HG02943 (cell line): ENCODE measurements at regions not wholly inside any gene's neighbourhood (a gene's known extent, or its start where the extent isn't known, plus 50 kb on each side); places are given as distances from the start of the nearest gene placed in this dataset.
"Not testable (repeated sequence)": the region's sequence is repeated elsewhere in the genome, so short reads cannot be mapped to it uniquely, and the experiment has no call there.

Experiments used
- ATAC-seq: cut with Tn5 transposase; IDR thresholded peaks from one replicate; pipeline ENCODE4 v1.9.1; 2021; ENCODE audit warnings: mild to moderate bottlenecking, low read depth, moderate library complexity; ENCODE audit not compliant: unreplicated experiment

DNA sequence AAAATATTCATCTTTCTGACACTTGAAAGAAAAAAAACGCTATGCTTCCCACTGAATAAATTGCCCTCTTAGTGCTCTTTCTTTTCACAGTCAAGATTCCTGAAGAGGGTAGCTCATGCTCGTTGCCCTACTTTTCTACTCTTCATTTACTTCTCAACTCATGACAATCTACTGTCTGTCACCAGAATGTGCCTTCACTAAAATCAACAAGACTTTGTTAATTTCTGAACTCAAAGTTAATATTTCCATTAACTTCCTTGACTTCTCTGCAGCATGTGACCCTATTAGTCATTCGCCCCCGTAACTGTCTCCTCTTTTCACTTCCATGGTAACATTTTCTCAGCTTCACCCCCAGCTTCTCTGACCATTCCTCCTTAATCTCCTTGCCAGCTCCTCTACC is 98.9 kb upstream of the MAPRE2 start:
- no peak for ATAC-seq

DNA sequence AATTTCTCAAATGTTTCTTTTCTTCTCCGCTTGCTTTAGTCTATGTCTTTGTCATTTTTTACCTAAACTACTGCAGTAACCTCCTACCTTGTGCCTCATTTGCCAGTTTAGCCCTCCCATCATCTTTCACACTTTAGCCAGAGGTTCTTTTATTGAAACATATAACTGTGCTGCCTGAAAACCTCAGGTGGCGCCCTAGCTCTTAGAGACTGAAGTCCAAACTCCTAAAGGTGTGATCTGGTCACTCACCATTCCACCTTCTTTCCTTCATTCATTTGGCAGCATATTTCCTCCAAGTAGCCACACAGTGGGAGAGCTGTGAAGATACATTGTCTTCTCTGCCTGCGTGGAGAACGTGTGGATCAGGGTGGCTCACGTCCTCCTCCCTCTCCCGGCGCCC is 98.2 kb upstream of the MAPRE2 start:
- ATAC-seq: no peak

DNA sequence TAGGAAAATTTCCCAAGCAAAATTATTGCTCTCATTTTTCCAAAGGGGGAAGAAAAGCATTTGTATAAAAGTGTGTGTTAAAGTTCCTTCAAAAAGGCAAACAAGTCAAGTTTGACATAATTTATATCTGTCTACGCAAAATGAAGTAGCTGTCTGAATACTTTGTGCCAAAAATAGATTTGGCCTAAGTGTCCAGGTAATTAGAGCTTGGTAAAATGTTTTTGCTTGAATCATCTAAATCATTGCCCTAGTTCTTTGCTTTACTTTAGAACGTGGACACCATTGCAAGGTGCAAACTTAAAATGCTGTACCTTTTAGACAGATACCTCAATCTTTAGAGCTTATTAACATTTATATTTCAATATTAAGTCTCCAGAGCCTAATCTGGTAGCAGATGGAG is 97.6 kb upstream of the MAPRE2 start:
- ATAC-seq: no peak

DNA sequence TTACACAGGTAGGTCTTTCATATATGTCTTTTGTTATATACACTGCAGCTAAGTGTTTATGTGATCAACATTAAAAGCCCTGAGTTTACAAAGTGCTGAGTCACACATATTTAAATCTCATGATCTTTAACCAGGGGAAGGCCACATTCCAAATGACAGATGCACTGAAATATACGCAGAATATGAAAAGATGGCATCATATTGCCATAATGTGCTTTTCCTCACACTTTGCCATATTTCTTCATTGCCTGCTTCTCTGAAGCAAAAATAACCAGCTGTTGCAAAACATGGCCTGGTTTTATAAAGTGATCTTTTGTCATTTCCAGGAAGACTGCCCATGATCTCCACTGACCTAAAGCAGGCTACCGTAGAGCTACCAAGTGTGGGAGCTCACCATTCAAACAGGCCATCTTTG is 93.5 kb upstream of the MAPRE2 start:
- no peak for ATAC-seq

DNA sequence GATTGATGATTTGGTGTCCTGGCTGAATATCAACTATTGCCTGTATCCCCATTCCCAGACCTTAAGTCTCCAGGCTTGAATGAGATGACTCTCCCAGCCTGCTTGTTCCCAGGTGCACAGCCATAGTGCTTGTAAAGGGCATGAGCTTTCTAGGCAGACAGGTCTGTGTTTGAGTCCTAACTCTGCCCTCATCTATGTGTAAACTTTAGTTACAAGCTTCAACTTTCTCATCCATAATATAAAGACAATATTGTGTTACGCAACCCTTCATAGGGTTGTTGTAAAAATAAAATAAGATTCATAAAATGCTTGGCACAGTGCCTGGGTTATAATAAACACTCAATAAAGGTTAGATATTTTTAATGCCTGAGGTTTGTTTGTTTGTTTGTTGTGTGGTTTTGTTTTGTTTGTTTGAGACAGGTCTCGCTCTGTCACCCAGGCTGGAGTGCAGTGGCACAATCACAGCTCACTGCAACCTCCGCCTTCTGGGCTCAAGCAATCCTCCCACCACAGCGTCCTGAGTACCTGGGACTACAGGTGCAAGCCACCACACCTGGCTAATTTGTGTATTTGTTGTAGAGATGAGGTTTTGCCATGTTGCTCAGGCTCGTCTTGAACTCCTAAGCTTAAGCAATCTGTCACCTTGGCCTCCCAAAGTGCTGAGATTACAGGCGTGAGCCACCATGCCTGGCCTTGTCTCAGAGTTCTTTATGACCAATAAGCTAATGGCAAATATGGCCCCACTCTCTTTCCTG is 89.4 kb upstream of the MAPRE2 start:
- ATAC-seq: no peak

DNA sequence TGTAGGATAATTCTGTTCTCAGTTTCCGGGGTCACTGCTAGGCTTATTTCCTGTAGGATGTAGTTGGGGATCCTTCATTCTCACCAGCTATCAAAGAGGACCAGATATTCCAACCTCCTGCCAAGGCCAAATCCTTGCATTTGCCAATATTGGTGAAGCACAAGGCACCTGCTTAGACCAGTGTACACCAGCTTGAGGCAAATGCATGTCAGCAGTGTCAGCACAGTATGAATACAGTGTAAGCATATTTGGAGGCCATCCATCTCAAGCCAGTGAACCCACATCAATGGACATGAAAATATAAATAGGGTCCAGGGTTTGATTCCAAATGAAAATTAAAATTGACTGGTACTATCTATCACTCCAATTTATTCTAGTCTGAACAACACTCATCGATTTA is 88.0 kb upstream of the MAPRE2 start:
- ATAC-seq: no peak

DNA sequence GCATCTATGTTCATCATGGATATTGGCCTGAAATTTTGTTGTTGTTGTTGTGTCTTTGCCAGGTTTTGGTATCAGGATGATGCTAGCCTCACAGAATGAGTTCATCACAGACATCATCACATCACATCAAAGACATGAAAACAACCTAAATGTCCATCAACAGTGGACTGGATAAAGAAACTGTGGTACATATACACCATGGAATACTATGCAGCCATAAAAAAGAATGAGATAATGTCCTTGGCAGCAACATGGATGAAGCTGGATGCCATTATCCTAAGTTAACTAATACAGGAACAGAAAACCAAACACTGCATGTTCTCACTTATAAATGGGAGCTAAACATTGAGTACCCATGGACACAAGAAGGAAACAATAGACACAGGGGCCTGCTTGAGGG is 85.7 kb upstream of the MAPRE2 start:
- not testable (repeated sequence) for ATAC-seq

DNA sequence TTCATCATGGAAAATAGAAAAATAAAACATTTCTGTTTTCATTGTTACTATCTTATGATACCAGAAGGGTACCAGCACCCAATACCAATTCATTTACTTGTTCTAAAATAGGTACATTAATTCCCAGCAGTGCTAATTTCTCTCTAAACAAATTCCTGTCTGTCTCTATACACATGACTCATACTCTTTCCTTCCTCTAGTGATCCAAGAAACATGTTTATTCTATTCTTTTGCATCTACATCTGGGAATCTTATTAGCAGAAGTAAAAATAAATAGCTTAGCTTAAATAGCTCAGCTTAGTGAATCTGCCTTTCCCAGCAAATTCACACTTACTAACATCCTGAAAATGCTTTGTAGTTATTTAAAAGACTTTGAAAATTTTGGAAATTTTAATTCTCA is 84.5 kb upstream of the MAPRE2 start:
- ATAC-seq: no peak

DNA sequence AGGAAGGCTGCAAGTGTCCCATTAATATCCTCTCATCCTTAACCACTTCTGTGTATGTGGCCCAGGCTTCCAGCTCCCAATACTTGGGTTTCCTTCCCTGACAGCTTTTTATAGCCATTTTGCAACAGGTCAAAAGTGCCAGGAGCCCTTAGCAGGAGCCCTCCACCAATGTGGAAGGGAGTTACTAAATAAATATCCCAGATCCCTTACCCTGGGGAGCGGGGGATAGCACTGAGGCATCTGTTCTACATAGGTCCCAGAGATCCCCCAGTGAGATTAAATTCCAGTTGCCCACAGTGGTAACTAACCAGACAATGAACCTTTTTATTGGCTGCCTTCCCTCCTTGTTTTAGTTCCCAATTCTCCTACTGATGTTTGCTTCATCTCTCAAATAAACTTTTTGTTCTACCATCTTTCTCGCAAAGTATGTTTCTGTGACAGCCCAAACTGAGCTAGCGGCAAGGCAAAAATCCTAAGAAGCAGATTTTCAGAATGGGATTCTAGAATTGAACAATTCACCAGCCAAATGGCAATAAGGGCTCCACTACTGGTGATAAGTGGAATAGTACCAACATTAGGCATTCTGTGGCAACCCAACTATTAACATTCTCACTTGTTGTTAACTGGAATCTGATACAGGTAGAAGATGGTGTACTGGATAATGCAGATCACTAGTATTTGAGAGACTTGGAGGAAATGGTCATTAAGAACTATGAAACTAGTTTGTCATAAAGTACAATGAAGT is 83.9 kb upstream of the MAPRE2 start:
- ATAC-seq: no peak

DNA sequence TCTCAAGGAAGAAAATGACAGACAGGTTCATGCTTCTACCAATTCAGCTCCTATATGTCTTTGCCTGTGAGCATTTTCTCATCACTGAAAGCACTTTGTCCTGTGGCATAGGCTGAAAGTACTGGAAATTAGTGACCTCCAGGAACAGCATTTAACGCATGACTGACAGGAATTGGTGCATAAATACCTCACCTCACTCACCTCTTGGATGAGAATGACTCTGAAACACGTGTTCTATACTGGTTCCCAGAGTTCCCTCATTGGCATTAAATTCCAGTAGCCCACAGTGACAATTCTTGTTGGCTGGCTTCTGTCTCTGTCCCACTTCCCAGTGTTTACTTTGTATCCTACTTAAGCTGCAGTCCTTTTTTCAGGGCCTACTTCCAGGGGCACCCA is 83.4 kb upstream of the MAPRE2 start:
- ATAC-seq: no peak

DNA sequence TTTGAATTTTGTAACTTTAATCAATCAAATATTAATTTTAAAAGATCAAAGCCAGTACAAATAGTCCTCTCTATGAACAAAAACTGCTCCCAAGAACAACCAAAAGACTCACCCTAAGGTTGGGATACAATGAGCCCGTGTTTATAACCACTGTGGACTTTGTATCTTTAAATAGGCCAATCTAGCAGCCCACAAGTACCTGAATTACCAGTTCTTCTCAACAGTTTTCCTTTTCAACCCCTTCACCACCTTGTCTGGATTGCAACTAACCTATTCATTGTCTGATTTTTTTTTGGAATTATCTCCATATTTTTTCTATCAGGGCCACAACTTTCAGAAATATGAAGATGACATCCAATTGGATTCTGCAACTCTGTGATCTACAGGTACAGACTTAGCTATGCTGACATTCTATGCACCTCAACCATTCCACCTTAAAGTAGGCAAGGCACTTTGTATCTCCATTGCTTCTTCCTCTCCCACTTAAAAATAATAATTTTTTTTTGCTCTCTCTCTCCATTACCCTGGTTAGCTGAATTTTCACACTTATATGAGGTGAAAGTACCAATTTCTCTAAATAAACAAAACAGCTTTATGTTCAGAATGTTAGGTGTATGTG is 81.9 kb upstream of the MAPRE2 start:
- ATAC-seq: no peak

DNA sequence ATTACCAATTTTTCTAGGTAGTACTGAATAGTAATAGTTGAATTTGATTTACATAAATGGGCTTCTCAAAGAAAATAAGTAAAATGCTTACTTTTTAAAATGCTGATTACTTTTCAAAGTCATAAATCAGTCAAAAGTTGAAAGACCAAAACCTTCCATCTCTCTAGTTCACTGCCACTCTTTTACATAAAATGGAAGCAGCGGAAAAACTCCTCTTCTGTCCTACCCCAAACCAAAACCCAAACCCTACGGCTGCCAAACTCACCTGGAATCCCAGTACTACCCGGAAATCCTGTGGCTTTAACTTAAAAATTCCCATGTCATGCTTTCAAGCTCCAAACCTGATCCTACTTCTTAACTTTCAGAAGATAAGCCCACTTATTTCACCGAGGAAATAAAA is 81.2 kb upstream of the MAPRE2 start:
- ATAC-seq: no peak

DNA sequence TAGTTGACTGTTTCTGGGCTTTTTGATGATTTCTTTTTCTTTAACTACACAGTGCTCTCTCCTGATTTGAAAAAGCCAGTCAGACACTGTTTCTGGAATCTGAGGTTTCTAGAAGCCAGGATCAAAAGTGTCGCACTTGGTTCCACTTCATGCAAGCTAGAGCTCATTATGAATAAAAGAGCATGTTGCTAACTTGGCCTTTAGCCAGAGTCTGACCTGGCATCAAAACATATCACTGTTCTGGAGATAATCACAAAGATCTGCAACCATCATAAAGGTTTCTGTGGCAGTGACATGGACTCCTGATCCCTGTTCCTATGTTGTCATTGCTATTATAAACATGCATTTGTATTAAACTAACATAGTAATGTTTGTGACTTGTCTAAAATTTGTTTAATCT is 76.1 kb upstream of the MAPRE2 start:
- ATAC-seq: no peak

DNA sequence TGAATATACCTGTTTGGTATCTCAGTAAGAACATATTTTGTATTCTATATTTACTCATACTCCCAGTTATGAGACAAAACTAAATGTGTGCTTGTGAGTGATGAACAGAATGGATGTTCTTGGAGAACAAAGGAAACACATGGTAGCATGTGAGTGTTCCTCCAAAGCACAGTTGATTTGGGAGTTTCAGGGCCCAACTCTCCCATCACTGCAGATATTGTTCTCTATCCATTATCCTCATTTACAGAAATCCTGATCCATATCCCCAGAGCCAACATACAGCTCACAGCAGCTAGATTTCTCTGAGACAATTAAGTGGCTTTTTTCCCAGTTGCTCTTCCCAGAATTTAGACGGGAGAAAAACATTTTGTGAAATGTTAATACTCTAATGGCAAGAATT is 75.6 kb upstream of the MAPRE2 start:
- no peak for ATAC-seq

DNA sequence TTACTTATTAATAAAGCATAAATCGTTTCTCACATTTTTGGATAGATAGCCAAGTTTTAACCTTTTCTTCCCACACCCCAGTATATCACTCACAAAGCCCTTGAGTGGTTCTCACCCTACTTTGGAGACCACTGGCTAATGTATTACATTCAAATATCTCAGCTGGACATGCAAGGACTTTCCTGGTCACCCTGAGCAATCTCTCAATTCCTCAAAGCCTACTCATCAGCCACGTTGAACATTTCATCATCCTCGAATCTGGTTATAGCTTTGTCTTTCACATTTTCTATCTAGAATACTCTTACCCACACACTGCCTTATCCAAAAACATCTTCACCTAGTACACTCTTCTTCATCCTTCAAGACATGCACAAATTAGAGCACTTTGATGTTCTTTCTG is 71.1 kb upstream of the MAPRE2 start:
- no peak for ATAC-seq

DNA sequence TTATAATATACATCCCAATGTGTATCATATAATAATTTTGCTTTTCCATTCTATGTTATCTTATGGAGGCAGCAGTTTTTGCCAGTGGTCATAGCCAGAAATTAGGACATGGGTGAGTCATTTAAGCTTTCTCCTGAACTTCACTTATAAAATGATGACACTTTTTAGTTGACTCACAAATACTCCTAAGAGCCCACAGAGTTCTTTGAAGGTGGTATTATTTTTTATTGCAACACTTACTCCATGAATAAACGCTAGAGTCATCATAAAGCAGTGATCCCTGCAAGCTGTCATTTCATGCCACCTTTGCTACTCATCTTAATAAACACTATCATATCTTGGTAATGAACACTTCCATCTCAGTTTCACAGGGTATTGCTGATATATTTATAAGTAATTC is 69.9 kb upstream of the MAPRE2 start:
- ATAC-seq: no peak

DNA sequence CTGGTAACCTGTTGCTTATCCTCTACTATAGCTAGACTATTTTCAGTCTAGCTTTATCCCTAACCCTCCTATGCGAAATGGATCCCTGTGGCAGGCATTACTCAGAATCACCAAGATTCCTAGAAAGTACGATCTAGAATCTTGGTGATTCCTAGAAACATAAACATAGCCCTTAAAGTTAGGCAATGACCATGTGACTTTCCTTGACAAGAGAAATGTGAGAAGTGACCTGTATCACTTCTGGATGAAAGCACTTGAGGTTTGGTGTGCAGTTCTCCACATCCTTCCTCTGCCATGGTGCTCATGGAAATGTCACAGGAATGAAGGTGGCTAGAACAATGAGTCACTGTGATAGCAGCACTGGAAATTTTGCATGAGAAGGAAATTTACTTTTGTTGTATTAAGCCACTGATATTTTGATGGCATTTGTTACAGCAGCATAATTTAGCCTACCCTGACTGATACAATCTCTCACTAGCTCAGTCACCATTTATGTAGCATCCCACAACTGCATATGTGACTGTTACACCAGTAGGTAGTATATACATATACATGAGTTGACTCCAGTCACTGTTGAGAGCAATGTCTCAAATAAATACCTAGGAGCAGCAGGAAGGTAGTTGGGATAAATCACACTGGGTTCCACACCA is 68.3 kb upstream of the MAPRE2 start:
- ATAC-seq: no peak

DNA sequence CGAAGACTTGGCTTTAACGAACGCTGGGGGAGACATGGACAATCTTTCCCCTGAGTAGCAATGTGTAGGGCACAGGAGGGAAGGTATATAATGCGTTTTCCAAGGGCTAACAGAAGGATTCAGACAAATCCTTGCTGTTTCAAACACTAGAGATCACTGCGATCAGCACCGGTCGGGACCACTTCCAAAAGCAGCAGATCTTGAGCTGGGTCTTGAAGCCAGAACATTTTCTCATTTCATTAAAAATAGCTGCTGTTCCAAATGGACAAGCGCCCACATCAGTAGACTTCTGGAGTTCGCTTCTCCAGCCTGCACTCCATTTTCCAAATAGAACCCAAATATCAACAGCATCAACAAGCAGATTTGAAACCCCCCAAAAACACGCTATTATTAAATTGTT is 65.1 kb upstream of the MAPRE2 start:
- no peak for ATAC-seq

DNA sequence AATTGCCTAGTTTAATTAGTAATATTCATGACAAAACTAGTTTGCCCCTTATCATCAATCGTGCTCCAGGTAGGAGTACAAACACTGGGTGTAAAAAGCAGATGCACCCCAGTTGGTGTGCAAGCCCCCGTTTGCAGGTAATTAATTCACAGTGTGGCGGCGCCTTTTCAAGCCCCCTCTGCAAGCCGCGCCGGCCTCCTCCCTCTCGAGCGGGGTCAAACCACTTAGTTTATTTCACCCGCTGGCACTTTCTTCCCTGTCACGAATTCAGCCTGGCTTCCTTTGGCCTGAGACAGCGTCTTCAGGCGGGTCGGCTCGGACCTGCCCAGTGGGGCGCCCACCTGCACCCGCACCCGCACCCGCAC is 64.7 kb upstream of the MAPRE2 start:
- no peak for ATAC-seq

DNA sequence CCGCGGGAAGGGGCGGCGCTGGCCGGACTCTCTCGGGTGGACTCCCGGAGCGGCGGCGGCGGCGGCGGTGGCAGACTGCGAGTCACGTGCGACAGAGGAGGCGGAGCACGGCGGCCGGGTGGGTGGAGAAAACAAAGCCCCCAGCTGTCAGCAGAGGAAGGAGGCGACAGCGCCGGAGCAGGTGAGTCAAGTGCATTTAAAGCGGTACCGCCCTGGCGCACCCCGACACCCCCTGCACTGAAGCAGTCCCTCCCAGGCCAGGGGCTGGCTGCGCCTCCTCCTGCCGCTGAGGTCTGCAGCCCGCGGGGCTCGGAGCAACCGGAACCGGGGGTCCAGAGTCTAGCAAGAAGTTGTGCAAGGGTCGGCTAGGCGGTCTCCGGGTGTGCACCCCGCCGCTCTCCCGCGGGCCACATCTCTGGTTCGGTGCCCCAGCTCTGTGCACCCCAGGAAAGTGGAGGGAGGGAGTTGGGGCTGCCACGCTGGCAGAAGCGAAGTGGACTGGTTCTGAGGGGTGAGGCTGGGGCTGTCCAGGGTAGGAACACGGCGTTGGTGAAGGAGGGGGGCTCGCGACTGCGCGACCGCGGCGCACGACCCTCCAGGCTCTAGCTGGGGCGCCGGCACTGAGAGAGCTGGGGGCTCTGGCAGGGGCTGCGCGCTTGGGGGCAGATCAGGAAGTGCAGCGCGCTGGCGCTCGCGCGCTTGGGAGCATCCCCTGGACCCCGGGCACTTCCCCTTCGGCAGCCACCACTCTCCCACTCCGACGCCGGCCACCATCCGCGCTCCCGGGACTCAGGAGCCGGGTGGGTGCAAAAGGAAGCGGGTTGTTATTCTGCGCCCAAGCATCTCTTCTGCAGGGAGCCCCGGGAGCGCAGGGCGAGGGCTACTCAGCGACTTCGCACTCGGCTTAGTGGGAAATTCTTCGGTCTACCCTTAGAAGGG is 64.0 kb upstream of the MAPRE2 start:
- peak; percentile 69 for ATAC-seq
